Uterus (tissue), 2 donors: ENCODE measurements at regions not wholly inside any gene's neighbourhood (a gene's known extent, or its start where the extent isn't known, plus 50 kb on each side); places are given as distances from the start of the nearest gene placed in this dataset.

Experiments used
- POLR2A ChIP-seq, 2 donors: fragments of 450-650 bp; IDR thresholded peaks; one replicate each; pipeline ENCODE4 v1.6.1; 2016; ENCODE audit warnings: antibody characterized with exemption in 2 of 2, mild to moderate bottlenecking in 1 of 2, moderate library complexity in 1 of 2
- TF ChIP-seq, protein P1 (sequence below), 4 experiments: fragments of 200-600 bp in 2 of 4; fragments of 450-650 bp in 2 of 4; sonication (generic) in 2 of 4; IDR thresholded peaks; one replicate each; pipeline ENCODE4 v1.5.1; 2016 to 2019; ENCODE audit warnings: antibody characterized with exemption in 4 of 4, mild to moderate bottlenecking in 2 of 4, moderate library complexity in 1 of 4

- TF ChIP-seq, protein P1, sequence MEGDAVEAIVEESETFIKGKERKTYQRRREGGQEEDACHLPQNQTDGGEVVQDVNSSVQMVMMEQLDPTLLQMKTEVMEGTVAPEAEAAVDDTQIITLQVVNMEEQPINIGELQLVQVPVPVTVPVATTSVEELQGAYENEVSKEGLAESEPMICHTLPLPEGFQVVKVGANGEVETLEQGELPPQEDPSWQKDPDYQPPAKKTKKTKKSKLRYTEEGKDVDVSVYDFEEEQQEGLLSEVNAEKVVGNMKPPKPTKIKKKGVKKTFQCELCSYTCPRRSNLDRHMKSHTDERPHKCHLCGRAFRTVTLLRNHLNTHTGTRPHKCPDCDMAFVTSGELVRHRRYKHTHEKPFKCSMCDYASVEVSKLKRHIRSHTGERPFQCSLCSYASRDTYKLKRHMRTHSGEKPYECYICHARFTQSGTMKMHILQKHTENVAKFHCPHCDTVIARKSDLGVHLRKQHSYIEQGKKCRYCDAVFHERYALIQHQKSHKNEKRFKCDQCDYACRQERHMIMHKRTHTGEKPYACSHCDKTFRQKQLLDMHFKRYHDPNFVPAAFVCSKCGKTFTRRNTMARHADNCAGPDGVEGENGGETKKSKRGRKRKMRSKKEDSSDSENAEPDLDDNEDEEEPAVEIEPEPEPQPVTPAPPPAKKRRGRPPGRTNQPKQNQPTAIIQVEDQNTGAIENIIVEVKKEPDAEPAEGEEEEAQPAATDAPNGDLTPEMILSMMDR (IDR thresholded peaks at IDR 0.05), result no peak
- no peak for TF ChIP-seq POLR2A (IDR thresholded peaks at IDR 0.05)
These were observed 409.9 kb downstream of the LPIN1 start for GRCh38 chr2:12156349-12156748.
